ENCODE measurements at regions not wholly inside any gene's neighbourhood (a gene's known extent, or its start where the extent isn't known, plus 50 kb on each side); places are given as distances from the start of the nearest gene placed in this dataset.

- TF ChIP-seq CTCF (IDR thresholded peaks at IDR 0.05; ENCODE audit: insufficient read depth, low read length, poor library complexity, severe bottlenecking): no peak
- Histone ChIP-seq H3K4me3 (ENCODE audit: low read depth, low read length) (no peak overlapping the region), H3K36me3 (ENCODE audit: control insufficient read depth, insufficient read depth, low read length) (no peaks in the 10 kb centered on the region), H3K27me3 (ENCODE audit: control insufficient read depth, insufficient read depth, low read length) (no peaks in the 10 kb centered on the region)
- DNase-seq (ENCODE audit: low read depth): no peak
Observed at GRCh38 chr2:155703917-155704316, 628.6 kb downstream of the NR4A2 start.

- H3K27me3 ChIP-seq (ENCODE audit: control insufficient read depth, insufficient read depth, low read length): no peaks in the 10 kb centered on the region
- H3K36me3 ChIP-seq (ENCODE audit: control insufficient read depth, insufficient read depth, low read length): no peaks in the 10 kb centered on the region
- TF ChIP-seq CTCF (IDR thresholded peaks at IDR 0.05; ENCODE audit: insufficient read depth, low read length, poor library complexity, severe bottlenecking): no peak
Observed at GRCh38 chr2:155703048-155703447, 629.5 kb downstream of the NR4A2 start.

GRCh38 chr2:155701721-155702120 lies 630.8 kb downstream of the NR4A2 start:
- Histone ChIP-seq H3K27me3 (ENCODE audit: control insufficient read depth, insufficient read depth, low read length) (no peaks in the 10 kb centered on the region), H3K36me3 (ENCODE audit: control insufficient read depth, insufficient read depth, low read length) (no peaks in the 10 kb centered on the region), H3K4me3 (ENCODE audit: low read depth, low read length) (no peak overlapping the region)
- DNase-seq (ENCODE audit: low read depth): no peak
- TF ChIP-seq CTCF (IDR thresholded peaks at IDR 0.05; ENCODE audit: insufficient read depth, low read length, poor library complexity, severe bottlenecking): no peak

More at GRCh38 chr2:155703048-155703447, 629.5 kb downstream of the NR4A2 start:
- DNase-seq (ENCODE audit: low read depth): no peak
- H3K4me3 ChIP-seq (ENCODE audit: low read depth, low read length): no peak overlapping the region

GRCh38 chr2:155696571-155696970 lies 636.0 kb downstream of the NR4A2 start:
- no peak for DNase-seq (ENCODE audit: low read depth)
- no peak for TF ChIP-seq CTCF (IDR thresholded peaks at IDR 0.05; ENCODE audit: insufficient read depth, low read length, poor library complexity, severe bottlenecking)
- Histone ChIP-seq H3K27me3 (ENCODE audit: control insufficient read depth, insufficient read depth, low read length) (no peaks in the 10 kb centered on the region), H3K36me3 (ENCODE audit: control insufficient read depth, insufficient read depth, low read length) (no peaks in the 10 kb centered on the region), H3K4me3 (ENCODE audit: low read depth, low read length) (no peak overlapping the region)

GRCh38 chr2:155695505-155695904 lies 637.0 kb downstream of the NR4A2 start:
- no peak for DNase-seq (ENCODE audit: low read depth)
- no peak for TF ChIP-seq CTCF (IDR thresholded peaks at IDR 0.05; ENCODE audit: insufficient read depth, low read length, poor library complexity, severe bottlenecking)
- no peaks in the 10 kb centered on the region for H3K27me3 ChIP-seq (ENCODE audit: control insufficient read depth, insufficient read depth, low read length)
- H3K36me3 ChIP-seq (ENCODE audit: control insufficient read depth, insufficient read depth, low read length): no peaks in the 10 kb centered on the region
- no peak overlapping the region for H3K4me3 ChIP-seq (ENCODE audit: low read depth, low read length)

- no peaks in the 10 kb centered on the region for H3K27me3 ChIP-seq (ENCODE audit: control insufficient read depth, insufficient read depth, low read length)
- no peak for DNase-seq (ENCODE audit: low read depth)
- H3K4me3 ChIP-seq (ENCODE audit: low read depth, low read length): no peak overlapping the region
- no peaks in the 10 kb centered on the region for H3K36me3 ChIP-seq (ENCODE audit: control insufficient read depth, insufficient read depth, low read length)
- TF ChIP-seq CTCF (IDR thresholded peaks at IDR 0.05; ENCODE audit: insufficient read depth, low read length, poor library complexity, severe bottlenecking): no peak
Observed at GRCh38 chr2:155692856-155693255, 639.7 kb downstream of the NR4A2 start.
